22Rv1 (cell line): ENCODE measurements at regions not wholly inside any gene's neighbourhood (a gene's known extent, or its start where the extent isn't known, plus 50 kb on each side); places are given as distances from the start of the nearest gene placed in this dataset.
"Not testable (repeated sequence)": the region's sequence is repeated elsewhere in the genome, so short reads cannot be mapped to it uniquely, and the experiment has no call there.

Experiments used
- H3K27ac ChIP-seq: fragments of 450-650 bp; 2 replicates; pipeline ENCODE4 v1.5.1; 2017
- CTCF ChIP-seq: fragments of 450-650 bp; IDR thresholded peaks from 2 replicates; pipeline ENCODE4 v1.5.1; 2017; ENCODE audit warnings: mild to moderate bottlenecking
- ZFX ChIP-seq: fragments of 450-650 bp; IDR thresholded peaks from 2 replicates; pipeline ENCODE4 v1.6.1; 2017; ENCODE audit warnings: antibody characterized with exemption, borderline replicate concordance

GRCh38 chr6:4412077-4412476 lies 276.7 kb upstream of the ECI2 start:
- H3K27ac ChIP-seq: no peak overlapping the region
- TF ChIP-seq ZFX: no peak
- TF ChIP-seq CTCF: no peak

GRCh38 chr6:4407710-4408109 lies 272.3 kb upstream of the ECI2 start:
- H3K27ac ChIP-seq: not testable (repeated sequence)

- TF ChIP-seq CTCF (no peak), ZFX (no peak)
- H3K27ac ChIP-seq: no peak overlapping the region
Measured at GRCh38 chr6:4405621-4406212, 270.3 kb upstream of the ECI2 start.

- TF ChIP-seq ZFX: no peak
- TF ChIP-seq CTCF: no peak
- peak overlapping the region; percentile 86 for H3K27ac ChIP-seq
Measured at GRCh38 chr6:4404415-4404814, 269.0 kb upstream of the ECI2 start.

- TF ChIP-seq CTCF: no peak
- no peak for TF ChIP-seq ZFX
Measured at GRCh38 chr6:4403828-4404227, 268.5 kb upstream of the ECI2 start.

GRCh38 chr6:4403023-4403752 lies 267.8 kb upstream of the ECI2 start:
- TF ChIP-seq ZFX: no peak
- TF ChIP-seq CTCF: no peak
- H3K27ac ChIP-seq: peak overlapping the region; percentile 86

More at GRCh38 chr6:4403828-4404227, 268.5 kb upstream of the ECI2 start:
- H3K27ac ChIP-seq: peak overlapping the region; percentile 86

GRCh38 chr6:4402477-4402976 lies 267.2 kb upstream of the ECI2 start:
- peak overlapping the region; percentile 86 for H3K27ac ChIP-seq
- TF ChIP-seq ZFX (no peak), CTCF (no peak)
